ENCODE measurements at regions not wholly inside any gene's neighbourhood (a gene's known extent, or its start where the extent isn't known, plus 50 kb on each side); places are given as distances from the start of the nearest gene placed in this dataset.
"Not testable (repeated sequence)": the region's sequence is repeated elsewhere in the genome, so short reads cannot be mapped to it uniquely, and the experiment has no call there.

DNA sequence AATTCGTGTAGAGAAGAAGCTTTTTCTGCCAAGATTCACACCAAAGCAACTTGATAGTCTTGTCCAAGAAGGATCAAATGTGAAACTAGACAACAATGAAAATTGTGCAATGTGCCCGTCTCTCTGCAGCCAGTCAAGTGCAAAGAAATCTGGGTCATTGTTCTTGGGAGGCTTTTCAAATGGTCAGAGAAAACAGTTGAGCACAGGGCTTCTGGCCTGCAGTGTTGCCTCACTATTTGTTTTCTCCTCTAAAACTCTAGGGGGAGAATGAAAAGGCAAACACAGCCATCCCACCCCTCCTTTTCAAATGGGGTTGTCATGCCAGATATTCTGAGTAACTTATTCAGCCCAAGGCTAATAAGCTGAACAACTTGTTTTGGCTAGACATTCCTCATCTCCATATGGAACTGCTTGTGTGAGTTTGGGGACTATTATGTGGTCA lies 417.6 kb upstream of the CDIN1 start:
- H3K4me3 Mint-ChIP-seq (ENCODE audit: unreplicated experiment) = no peak overlapping the region
- H3K4me3 ChIP-seq (ENCODE audit: low read depth, low read length) = no peak overlapping the region
- TF ChIP-seq, protein P1, sequence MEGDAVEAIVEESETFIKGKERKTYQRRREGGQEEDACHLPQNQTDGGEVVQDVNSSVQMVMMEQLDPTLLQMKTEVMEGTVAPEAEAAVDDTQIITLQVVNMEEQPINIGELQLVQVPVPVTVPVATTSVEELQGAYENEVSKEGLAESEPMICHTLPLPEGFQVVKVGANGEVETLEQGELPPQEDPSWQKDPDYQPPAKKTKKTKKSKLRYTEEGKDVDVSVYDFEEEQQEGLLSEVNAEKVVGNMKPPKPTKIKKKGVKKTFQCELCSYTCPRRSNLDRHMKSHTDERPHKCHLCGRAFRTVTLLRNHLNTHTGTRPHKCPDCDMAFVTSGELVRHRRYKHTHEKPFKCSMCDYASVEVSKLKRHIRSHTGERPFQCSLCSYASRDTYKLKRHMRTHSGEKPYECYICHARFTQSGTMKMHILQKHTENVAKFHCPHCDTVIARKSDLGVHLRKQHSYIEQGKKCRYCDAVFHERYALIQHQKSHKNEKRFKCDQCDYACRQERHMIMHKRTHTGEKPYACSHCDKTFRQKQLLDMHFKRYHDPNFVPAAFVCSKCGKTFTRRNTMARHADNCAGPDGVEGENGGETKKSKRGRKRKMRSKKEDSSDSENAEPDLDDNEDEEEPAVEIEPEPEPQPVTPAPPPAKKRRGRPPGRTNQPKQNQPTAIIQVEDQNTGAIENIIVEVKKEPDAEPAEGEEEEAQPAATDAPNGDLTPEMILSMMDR (IDR thresholded peaks at IDR 0.05; ENCODE audit: insufficient read depth in 1 of 2, low read depth in 1 of 2, low read length in 1 of 2, severe bottlenecking in 1 of 2, unreplicated experiment in 1 of 2) = no peak
- H3K27ac Mint-ChIP-seq (ENCODE audit: unreplicated experiment) = no peak overlapping the region
- no peaks in the 10 kb centered on the region for H3K36me3 Mint-ChIP-seq (ENCODE audit: insufficient read depth, unreplicated experiment)
- H3K9me3 ChIP-seq = no peaks in the 10 kb centered on the region
- no peaks in the 10 kb centered on the region for H3K27me3 Mint-ChIP-seq (ENCODE audit: insufficient read depth, unreplicated experiment)
- peaks cover 8% of the 10 kb centered on the region for H3K4me1 ChIP-seq
- intact Hi-C loops (cut with micrococcal nuclease; ENCODE audit: unreplicated experiment) = no loop called here
- H3K27me3 ChIP-seq (replicated peaks; ENCODE audit: control insufficient read depth, insufficient read depth, low read length) = no peaks in the 10 kb centered on the region
- peaks cover 5% of the 10 kb centered on the region for H3K4me1 Mint-ChIP-seq (ENCODE audit: low read depth, unreplicated experiment)
- ChIA-PET CTCF (no interaction called here), POLR2A (no interaction called here)
- peak in 1 of 2 experiments; percentile 11 for DNase-seq
- H3K36me3 ChIP-seq (ENCODE audit: control insufficient read depth, insufficient read depth, low read length) = no peaks in the 10 kb centered on the region
- no peaks in the 10 kb centered on the region for H3K9me3 Mint-ChIP-seq (ENCODE audit: unreplicated experiment)
- BruUV-seq (replicated peaks) = no TSS peak

- intact Hi-C loops (cut with micrococcal nuclease; ENCODE audit: unreplicated experiment); H3K4me3 ChIP-seq (ENCODE audit: low read depth, low read length); POLR2A ChIA-PET; H3K36me3 Mint-ChIP-seq (ENCODE audit: insufficient read depth, unreplicated experiment); CTCF ChIA-PET; H3K27me3 ChIP-seq (replicated peaks; ENCODE audit: control insufficient read depth, insufficient read depth, low read length); DNase-seq; H3K4me3 Mint-ChIP-seq (ENCODE audit: unreplicated experiment); H3K9me3 ChIP-seq; H3K9me3 Mint-ChIP-seq (ENCODE audit: unreplicated experiment); H3K27me3 Mint-ChIP-seq (ENCODE audit: insufficient read depth, unreplicated experiment); BruUV-seq (replicated peaks); H3K4me1 Mint-ChIP-seq (ENCODE audit: low read depth, unreplicated experiment); H3K4me1 ChIP-seq; H3K27ac Mint-ChIP-seq (ENCODE audit: unreplicated experiment); H3K36me3 ChIP-seq (ENCODE audit: control insufficient read depth, insufficient read depth, low read length): not testable (repeated sequence)
These were observed 415.4 kb upstream of the CDIN1 start for GRCh38 chr15:36163983-36164382.

GRCh38 chr15:36172955-36173354 lies 406.5 kb upstream of the CDIN1 start:
- CTCF ChIA-PET = interaction anchor here (0.6 kb wide), 1 partner anchor 1108 kb away, joined by 6 read pairs; no protein-coding TSS in a partner anchor
- H3K4me1 Mint-ChIP-seq (ENCODE audit: low read depth, unreplicated experiment) = no peaks in the 10 kb centered on the region
- H3K9me3 Mint-ChIP-seq (ENCODE audit: unreplicated experiment) = no peaks in the 10 kb centered on the region
- no peak for DNase-seq
- H3K27ac Mint-ChIP-seq (ENCODE audit: unreplicated experiment) = no peak overlapping the region
- H3K27me3 Mint-ChIP-seq (ENCODE audit: insufficient read depth, unreplicated experiment) = no peaks in the 10 kb centered on the region
- Histone ChIP-seq H3K36me3 (ENCODE audit: control insufficient read depth, insufficient read depth, low read length) (no peaks in the 10 kb centered on the region), H3K4me1 (no peaks in the 10 kb centered on the region), H3K27me3 (replicated peaks; ENCODE audit: control insufficient read depth, insufficient read depth, low read length) (no peaks in the 10 kb centered on the region), H3K4me3 (ENCODE audit: low read depth, low read length) (no peak overlapping the region), H3K9me3 (no peaks in the 10 kb centered on the region)
- POLR2A ChIA-PET = no interaction called here
- no peaks in the 10 kb centered on the region for H3K36me3 Mint-ChIP-seq (ENCODE audit: insufficient read depth, unreplicated experiment)
- TF ChIP-seq, protein P1 (IDR thresholded peaks at IDR 0.05; ENCODE audit: insufficient read depth in 1 of 2, low read depth in 1 of 2, low read length in 1 of 2, severe bottlenecking in 1 of 2, unreplicated experiment in 1 of 2) = no peak
- intact Hi-C loops (cut with micrococcal nuclease; ENCODE audit: unreplicated experiment) = no loop called here
- H3K4me3 Mint-ChIP-seq (ENCODE audit: unreplicated experiment) = no peak overlapping the region
- no TSS peak for BruUV-seq (replicated peaks)

GRCh38 chr15:36175186-36175740 lies 404.2 kb upstream of the CDIN1 start:
- POLR2A ChIA-PET = no interaction called here
- intact Hi-C loops (cut with micrococcal nuclease; ENCODE audit: unreplicated experiment) = no loop called here
- no peaks in the 10 kb centered on the region for H3K4me1 ChIP-seq
- no TSS peak for BruUV-seq (replicated peaks)
- Mint-ChIP-seq H3K27ac (ENCODE audit: unreplicated experiment) (no peak overlapping the region), H3K36me3 (ENCODE audit: insufficient read depth, unreplicated experiment) (no peaks in the 10 kb centered on the region), H3K4me3 (ENCODE audit: unreplicated experiment) (no peak overlapping the region), H3K9me3 (ENCODE audit: unreplicated experiment) (no peaks in the 10 kb centered on the region), H3K4me1 (ENCODE audit: low read depth, unreplicated experiment) (no peaks in the 10 kb centered on the region), H3K27me3 (ENCODE audit: insufficient read depth, unreplicated experiment) (no peaks in the 10 kb centered on the region)
- no peaks in the 10 kb centered on the region for H3K9me3 ChIP-seq
- CTCF ChIA-PET = no interaction called here
- H3K36me3 ChIP-seq (ENCODE audit: control insufficient read depth, insufficient read depth, low read length) = no peaks in the 10 kb centered on the region
- no peak for DNase-seq
- H3K27me3 ChIP-seq (replicated peaks; ENCODE audit: control insufficient read depth, insufficient read depth, low read length) = no peaks in the 10 kb centered on the region
- no peak overlapping the region for H3K4me3 ChIP-seq (ENCODE audit: low read depth, low read length)
- TF ChIP-seq, protein P1 (IDR thresholded peaks at IDR 0.05; ENCODE audit: insufficient read depth in 1 of 2, low read depth in 1 of 2, low read length in 1 of 2, severe bottlenecking in 1 of 2, unreplicated experiment in 1 of 2) = no peak

Measured in Caco-2 (cell line).